Loucy (cell line): ENCODE measurements at regions not wholly inside any gene's neighbourhood (a gene's known extent, or its start where the extent isn't known, plus 50 kb on each side); places are given as distances from the start of the nearest gene placed in this dataset.

Experiments
- EZH2phosphoT487 ChIP-seq: fragments of 200-600 bp; IDR thresholded peaks from 2 replicates; pipeline ENCODE4 v1.6.1; 2018; ENCODE audit warnings: antibody characterized with exemption, mild to moderate bottlenecking, moderate library complexity, borderline replicate concordance
- TF ChIP-seq, protein P1 (sequence below): fragments of 200-600 bp; sonication (generic); conservative IDR thresholded peaks from 2 replicates; pipeline ENCODE4 v1.5.1; 2014; ENCODE audit warnings: mild to moderate bottlenecking, antibody characterized with exemption, low read length

DNA sequence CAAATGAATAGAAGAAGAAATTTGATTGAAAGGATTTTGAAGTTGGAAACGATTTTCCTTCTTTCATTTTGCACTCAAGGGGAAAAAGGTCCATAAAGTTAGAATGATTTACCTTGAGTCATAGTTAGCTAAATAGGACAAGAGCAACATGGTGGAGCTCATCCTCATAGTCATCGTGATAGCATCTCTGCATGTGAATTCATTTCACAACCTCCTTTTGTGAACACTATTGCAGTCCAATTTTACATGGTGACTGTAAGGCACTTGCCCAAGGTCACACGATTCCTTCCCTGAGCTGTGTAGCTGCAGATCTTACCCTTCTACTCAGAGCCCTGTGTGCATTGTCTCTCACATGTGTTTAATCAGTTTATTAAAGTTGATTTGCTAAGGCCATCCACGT, 359.8 kb upstream of the C2CD4B start:
- TF ChIP-seq, protein P1, sequence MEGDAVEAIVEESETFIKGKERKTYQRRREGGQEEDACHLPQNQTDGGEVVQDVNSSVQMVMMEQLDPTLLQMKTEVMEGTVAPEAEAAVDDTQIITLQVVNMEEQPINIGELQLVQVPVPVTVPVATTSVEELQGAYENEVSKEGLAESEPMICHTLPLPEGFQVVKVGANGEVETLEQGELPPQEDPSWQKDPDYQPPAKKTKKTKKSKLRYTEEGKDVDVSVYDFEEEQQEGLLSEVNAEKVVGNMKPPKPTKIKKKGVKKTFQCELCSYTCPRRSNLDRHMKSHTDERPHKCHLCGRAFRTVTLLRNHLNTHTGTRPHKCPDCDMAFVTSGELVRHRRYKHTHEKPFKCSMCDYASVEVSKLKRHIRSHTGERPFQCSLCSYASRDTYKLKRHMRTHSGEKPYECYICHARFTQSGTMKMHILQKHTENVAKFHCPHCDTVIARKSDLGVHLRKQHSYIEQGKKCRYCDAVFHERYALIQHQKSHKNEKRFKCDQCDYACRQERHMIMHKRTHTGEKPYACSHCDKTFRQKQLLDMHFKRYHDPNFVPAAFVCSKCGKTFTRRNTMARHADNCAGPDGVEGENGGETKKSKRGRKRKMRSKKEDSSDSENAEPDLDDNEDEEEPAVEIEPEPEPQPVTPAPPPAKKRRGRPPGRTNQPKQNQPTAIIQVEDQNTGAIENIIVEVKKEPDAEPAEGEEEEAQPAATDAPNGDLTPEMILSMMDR, result no peak
- TF ChIP-seq EZH2phosphoT487, result no peak
